Superior temporal gyrus (tissue), 1 donor: ENCODE measurements at regions not wholly inside any gene's neighbourhood (a gene's known extent, or its start where the extent isn't known, plus 50 kb on each side); places are given as distances from the start of the nearest gene placed in this dataset.
"Not testable (repeated sequence)": the region's sequence is repeated elsewhere in the genome, so short reads cannot be mapped to it uniquely, and the experiment has no call there.

Source experiments
- DNase-seq: peaks from one replicate; pipeline ENCODE4 v3.0.0-alpha.2; 2016; ENCODE audit errors: extremely low spot score

DNA sequence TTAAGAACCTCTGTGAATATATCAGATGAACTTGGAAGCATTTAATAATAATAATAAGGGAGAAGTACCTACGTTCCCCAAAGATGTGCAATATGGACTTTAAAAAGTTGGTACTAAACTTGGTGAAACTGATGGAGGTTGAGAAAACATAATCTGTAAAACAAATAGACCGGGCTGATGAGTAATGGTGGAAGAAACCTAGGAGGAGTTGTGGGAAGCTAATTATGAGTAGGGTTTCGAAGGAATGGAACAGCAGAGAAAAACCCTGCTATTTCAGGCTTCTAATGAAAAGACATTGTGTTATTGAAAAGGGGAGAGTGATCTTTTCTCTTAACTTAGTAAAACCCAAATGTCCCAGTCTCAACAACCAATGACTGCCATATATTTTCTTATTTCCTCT is 229.3 kb downstream of the PCSK1 start:
- DNase-seq, result no peak

DNA sequence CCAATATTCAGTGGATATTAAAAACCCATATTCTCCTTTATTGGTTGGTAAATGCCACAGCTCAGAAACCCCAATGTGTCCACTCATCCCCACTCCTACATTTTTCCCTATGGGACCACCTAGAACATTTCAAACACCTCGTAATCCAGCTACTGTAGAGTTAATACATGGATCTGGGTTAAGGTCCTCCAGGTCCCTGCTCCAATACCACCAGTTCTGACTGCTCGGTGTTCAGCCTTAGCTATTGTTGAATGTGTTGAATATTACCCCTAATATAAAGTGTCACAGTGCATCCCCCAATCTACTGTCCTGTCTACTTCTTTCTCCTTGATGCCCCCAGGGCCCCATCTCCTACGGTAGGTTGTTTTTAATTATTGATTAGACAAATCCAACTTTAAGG is 231.5 kb downstream of the PCSK1 start:
- no peak for DNase-seq

DNA sequence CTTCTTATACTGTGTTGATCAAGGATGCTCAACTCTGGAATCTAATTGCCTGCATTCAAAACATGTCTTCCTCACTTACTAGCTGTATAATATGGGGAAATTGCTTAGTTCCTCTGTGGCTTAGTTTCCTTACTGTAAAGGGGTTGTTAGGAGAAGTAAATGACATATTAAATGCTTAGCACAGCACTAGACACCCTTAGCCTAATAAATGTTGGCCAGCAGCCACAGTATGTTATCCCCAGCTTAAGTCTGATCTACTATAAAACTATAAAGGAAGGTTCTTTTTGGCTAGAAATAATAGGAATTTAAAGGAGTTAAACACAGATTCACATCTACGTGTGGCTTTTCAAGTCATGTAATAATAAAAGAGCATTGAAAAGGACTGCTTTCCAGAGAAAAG is 232.4 kb downstream of the PCSK1 start:
- DNase-seq, result no peak

DNA sequence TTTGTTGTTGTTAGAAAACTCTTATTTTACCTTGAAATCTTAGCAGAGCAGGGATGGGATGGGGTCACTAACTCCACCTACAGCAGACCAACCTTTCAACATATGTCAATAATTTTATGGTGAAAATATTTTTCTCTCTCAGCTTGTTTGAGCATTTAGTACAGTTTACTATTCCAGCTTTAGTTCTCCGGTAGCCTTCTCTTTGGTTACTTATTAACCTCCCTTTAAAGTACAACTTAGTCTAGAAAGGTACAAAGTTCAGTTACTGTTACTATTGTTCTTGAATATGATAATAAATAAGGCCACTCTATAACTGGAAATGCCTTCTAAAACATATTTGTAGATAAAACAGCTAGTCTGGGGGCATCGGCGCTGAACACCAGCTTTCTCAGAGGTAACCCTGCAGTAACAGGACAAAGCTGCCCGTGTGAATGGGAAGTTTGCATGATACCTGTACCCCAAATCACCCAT is 233.3 kb downstream of the PCSK1 start:
- DNase-seq, result no peak

DNA sequence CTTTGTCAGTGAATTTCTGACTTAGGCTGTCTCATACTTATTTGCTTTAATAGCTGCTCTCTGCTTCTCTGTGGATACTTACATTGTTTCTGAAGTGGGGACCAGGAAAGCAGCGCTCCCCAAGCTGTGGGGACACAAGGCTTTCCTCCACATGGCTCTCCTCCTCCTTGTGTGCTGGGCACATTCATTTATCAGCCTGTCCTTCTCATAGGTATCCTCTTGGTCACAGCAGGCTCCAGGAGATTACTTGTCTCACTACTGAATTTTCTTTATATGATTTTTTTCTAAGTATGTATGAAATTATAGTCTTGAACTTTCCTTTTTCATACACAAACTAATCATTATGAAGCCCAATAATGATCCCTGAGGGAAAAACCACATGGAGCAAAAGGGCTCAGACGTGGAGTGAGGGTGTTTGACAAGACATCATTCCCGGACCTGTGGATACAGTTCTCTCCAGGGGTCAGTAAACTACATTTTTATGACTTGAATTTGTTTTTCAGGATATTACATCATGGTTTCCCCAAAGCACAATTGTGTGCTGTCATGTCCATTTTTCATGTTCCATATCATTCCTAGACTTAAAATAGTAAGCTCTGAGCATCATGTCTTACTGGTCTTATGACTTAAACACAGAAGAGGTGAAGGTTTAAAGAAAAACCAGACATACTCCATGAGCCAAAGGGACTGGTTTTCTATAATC is 234.5 kb downstream of the PCSK1 start:
- DNase-seq, result no peak

- DNase-seq, result not testable (repeated sequence)
Observed at GRCh38 chr5:96197767-96198166, 235.3 kb downstream of the PCSK1 start.

- DNase-seq, result no peak
Observed at GRCh38 chr5:96197347-96197746, 235.7 kb upstream of the ELL2 start.

GRCh38 chr5:96196890-96197289 is 235.2 kb upstream of the ELL2 start:
- no peak for DNase-seq

GRCh38 chr5:96196407-96196806 is 234.8 kb upstream of the ELL2 start:
- DNase-seq, result no peak

DNA sequence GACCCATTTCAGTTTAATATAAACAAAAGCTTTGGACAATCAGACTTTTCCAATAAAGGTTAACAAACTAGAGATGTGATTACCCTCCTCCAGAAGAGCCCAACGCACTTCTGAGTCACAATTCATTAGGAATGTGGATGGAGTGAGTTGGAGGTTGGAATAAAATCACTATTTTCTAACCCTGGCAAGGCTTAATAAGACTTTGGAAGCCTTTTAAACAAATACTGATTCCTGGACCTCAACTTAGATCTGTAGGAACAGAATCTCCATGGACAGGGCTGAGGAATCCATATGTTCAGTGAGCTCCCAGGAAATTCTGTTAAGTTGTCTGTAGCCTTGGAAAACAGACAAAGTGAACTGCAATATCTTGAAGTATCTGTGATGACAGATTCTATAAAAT is 233.5 kb upstream of the ELL2 start:
- DNase-seq, result no peak

GRCh38 chr5:96194593-96194992 is 232.9 kb upstream of the ELL2 start:
- no peak for DNase-seq

- no peak for DNase-seq
Observed at GRCh38 chr5:96193946-96194345, 232.3 kb upstream of the ELL2 start.

- no peak for DNase-seq
Observed at GRCh38 chr5:96189987-96190386, 228.3 kb upstream of the ELL2 start.

GRCh38 chr5:96189028-96189826 is 227.6 kb upstream of the ELL2 start:
- DNase-seq, result no peak

GRCh38 chr5:96187309-96188027 is 225.8 kb upstream of the ELL2 start:
- no peak for DNase-seq

- DNase-seq, result not testable (repeated sequence)
Observed at GRCh38 chr5:96184510-96184909, 222.9 kb upstream of the ELL2 start.

DNA sequence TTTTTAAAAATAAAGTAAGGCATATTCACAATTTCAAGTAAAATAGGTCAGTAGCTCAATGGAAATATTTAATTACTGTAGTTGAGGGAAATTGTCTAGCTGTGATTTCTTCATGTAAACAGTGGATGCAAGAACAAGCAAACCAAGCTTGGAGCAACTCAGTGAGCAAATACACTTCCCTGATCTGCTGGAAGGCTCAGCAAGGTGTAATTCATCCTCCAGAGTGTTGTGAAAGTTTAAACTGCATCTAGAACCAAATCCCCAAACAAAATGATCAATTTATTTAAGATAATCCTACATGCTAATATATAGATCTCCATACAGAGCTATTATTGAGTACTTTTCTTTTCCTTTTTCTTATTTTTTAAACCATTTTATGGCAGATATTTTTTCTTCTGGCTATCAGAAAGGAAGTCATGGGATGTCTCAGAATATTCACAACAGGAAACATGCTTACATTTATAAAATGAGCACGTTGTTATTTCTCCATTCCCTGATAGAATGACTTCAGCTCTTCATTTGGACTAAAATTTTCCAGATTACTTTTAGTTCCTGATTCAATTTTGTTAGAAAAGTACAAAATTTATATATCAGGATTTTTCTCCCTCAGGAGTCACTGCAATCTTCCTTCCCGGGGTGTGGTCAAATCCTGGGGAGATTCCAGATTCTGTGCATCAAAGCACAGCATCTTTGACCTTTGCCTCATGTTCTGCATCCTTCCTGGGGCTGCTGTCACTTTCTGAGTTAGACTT is 219.2 kb upstream of the ELL2 start:
- no peak for DNase-seq

- DNase-seq, result no peak
Observed at GRCh38 chr5:96177303-96177869, 215.7 kb upstream of the ELL2 start.

- DNase-seq, result no peak
Observed at GRCh38 chr5:96176022-96176421, 214.4 kb upstream of the ELL2 start.

DNA sequence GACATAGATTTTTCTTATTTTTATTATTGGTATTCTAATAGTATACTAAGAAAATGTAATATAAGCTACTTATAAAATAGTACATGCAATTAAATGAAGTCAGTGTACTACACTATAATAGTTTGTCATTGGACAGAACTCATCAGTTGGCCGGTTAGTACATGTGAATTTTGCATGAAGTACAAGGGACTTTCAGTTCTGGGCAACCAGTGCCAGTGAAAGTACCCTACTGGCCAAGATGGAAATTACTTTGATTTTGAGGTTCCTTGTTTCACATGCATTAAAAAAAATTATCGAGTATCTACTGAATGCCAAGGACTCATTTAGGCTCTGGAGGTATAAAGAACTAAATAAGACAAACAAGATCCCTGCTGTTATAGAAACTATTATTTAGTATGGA is 213.4 kb upstream of the ELL2 start:
- DNase-seq, result no peak

DNA sequence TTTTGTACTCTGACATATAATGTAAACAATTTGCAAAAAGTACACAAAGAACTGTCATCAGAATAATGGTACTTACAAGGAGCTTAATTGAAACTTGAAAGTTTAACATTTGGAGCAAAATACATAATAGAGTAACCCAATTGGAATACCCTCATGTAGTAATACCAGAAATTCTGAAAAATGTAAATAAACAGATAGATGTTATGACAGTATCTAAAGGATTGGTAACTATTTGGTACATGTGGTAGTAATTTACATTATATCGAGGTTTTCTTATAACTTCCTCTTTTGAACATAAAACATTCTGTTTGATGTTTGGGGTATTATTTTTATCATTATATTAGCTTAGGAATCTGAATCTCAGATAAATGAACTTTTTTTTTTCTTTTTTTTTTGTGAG is 211.7 kb upstream of the ELL2 start:
- no peak for DNase-seq

- no peak for DNase-seq
Observed at GRCh38 chr5:96172436-96172835, 210.8 kb upstream of the ELL2 start.
